ENCODE measurements at regions not wholly inside any gene's neighbourhood (a gene's known extent, or its start where the extent isn't known, plus 50 kb on each side); places are given as distances from the start of the nearest gene placed in this dataset.

GRCh38 chr20:4504814-4505213, 181.4 kb upstream of the PRNP start:
- TF ChIP-seq, protein P1, sequence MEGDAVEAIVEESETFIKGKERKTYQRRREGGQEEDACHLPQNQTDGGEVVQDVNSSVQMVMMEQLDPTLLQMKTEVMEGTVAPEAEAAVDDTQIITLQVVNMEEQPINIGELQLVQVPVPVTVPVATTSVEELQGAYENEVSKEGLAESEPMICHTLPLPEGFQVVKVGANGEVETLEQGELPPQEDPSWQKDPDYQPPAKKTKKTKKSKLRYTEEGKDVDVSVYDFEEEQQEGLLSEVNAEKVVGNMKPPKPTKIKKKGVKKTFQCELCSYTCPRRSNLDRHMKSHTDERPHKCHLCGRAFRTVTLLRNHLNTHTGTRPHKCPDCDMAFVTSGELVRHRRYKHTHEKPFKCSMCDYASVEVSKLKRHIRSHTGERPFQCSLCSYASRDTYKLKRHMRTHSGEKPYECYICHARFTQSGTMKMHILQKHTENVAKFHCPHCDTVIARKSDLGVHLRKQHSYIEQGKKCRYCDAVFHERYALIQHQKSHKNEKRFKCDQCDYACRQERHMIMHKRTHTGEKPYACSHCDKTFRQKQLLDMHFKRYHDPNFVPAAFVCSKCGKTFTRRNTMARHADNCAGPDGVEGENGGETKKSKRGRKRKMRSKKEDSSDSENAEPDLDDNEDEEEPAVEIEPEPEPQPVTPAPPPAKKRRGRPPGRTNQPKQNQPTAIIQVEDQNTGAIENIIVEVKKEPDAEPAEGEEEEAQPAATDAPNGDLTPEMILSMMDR (IDR thresholded peaks at IDR 0.05): no peak
- TF ChIP-seq POLR2AphosphoS5 (IDR thresholded peaks at IDR 0.05) (no peak), POLR2A (IDR thresholded peaks at IDR 0.05) (no peak)
